NCI-H1417 treated with DMSO at 0.1 percent for 48 hours (cell line): ENCODE measurements at regions not wholly inside any gene's neighbourhood (a gene's known extent, or its start where the extent isn't known, plus 50 kb on each side); places are given as distances from the start of the nearest gene placed in this dataset.

Experiments used
- DNase-seq: peaks from one replicate; lab custom pipeline; 2025; lab: John Stamatoyannopoulos, UW

DNA sequence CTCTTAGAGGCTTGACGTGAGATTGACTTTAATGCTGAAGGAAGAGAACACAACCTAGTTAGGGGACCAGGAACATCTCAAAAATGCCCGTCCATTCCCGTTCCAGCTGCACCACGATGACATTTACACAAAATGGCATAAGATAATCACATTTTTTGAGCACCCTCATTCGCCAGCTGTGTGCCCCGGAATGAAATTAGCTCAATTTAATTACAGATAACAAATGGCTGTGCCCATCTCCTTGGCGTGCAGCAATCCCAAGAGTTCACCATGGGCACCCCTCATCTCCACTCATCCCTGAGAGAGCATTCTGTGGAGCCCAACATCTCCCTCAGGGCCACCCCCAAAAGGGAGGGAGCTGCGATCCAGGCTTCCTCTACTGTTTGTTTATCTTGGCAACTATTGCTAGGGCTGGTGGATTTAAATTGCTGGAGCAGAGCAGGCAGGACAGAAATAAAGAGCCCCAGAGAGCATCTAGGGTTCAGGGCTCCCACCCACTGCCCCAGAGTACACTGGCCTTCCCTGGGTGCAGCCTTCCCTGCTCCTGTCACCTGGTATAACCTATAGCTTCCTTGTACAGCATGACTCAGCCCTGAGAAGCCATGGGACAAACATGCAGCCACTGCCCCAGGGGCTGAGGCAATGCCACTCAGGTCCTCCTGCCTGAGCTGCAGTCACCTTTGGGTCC is 263.5 kb downstream of the ZEB1 start:
- DNase-seq = no peak

DNA sequence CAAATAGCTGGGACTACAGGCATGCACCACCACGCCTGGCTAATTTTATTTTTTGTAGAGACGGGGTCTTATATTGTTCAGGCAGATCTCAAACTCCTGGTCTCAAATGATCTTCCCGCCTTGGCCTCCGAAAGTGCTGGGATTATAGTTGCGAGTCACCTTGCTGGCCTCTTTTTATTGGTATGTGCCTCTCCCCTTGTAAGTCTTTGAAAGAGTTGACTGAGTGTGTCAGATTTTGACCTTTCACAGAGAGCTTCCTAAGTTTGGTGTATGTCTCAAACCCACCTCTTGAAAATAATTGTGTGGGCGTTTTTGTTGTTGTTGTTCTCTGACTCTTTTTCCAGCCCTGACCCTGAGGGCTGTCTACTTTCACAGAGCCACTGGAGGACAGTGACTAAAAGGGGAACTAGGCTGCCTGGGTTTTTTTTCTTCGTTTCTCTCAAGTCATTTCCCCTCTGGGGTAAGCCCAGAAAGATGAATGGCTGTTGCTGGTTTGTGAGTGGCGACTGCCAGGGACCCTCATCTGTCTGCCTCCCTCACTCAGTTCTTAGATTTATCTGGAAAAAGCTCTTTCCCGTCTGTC is 262.8 kb downstream of the ZEB1 start:
- no peak for DNase-seq

DNA sequence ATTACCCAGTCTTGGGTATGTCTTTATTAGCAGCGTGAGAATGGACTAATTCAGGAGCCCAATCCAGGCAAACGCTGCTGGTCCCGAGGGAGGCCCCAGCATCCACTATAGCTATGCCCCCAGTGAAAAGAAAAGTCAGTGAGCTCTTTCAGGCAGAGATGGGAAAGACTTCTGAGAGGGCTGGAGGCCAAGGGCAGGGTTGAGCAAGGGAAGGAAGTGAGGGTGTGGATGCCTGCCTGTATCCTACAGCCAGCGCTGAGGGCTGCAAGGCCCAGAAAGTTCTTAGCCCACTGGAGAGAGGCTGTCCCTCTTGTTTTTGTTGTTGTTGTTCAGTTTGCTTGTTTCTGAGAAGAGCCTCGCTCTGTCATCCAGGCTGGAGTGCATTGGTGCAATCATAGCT is 261.6 kb downstream of the ZEB1 start:
- no peak for DNase-seq
